ENCODE measurements at regions not wholly inside any gene's neighbourhood (a gene's known extent, or its start where the extent isn't known, plus 50 kb on each side); places are given as distances from the start of the nearest gene placed in this dataset.
A peak's percentile ranks its signal among the peaks of the same experiment; 100 is the strongest.

DNA sequence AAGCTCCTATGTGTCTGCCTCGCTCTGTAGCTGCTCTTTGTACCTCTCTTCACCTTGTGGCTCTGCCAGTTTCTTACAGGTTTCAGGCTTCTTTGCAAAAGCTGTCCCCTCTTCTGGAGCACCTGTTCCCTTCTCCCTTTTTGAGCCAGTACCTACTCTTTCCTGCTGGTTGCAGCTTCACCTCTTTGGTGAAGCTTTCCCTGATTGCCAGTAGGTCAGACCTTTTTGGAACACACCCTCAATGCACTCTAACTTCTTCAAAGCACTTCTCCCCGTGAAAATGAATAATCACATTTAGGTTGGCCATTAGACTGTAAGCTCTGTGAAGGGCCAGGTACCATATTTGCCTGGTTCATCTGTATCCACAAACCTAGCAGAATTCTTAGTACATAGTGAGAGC lies 60.3 kb downstream of the BHLHE40 start:
- Histone ChIP-seq H2AFZ (ENCODE audit: low read depth, low read length) (no peak overlapping the region), H3K4me2 (ENCODE audit: low read length) (no peak overlapping the region), H3K9ac (ENCODE audit: low read length) (no peak overlapping the region), H3K27me3 (ENCODE audit: low read depth, low read length) (peaks cover 12% of the 10 kb centered on the region), H3K27ac (ENCODE audit: low read length) (no peak overlapping the region), H3K79me2 (ENCODE audit: low read length) (no peaks in the 10 kb centered on the region), H3K4me3 (ENCODE audit: low read length) (no peak overlapping the region), H3K9me3 (ENCODE audit: insufficient read depth, low read length) (no peaks in the 10 kb centered on the region), H3K36me3 (replicated peaks; ENCODE audit: low read depth, low read length) (no peaks in the 10 kb centered on the region), H4K20me1 (ENCODE audit: insufficient read depth, low read length) (no peaks in the 10 kb centered on the region), H3K4me1 (ENCODE audit: low read length) (peaks cover 19% of the 10 kb centered on the region; the same call in 1 of the 2 replicates)
- TF ChIP-seq EZH2phosphoT487 (IDR thresholded peaks at IDR 0.05; ENCODE audit: low read depth), result no peak
- TF ChIP-seq, protein P1, sequence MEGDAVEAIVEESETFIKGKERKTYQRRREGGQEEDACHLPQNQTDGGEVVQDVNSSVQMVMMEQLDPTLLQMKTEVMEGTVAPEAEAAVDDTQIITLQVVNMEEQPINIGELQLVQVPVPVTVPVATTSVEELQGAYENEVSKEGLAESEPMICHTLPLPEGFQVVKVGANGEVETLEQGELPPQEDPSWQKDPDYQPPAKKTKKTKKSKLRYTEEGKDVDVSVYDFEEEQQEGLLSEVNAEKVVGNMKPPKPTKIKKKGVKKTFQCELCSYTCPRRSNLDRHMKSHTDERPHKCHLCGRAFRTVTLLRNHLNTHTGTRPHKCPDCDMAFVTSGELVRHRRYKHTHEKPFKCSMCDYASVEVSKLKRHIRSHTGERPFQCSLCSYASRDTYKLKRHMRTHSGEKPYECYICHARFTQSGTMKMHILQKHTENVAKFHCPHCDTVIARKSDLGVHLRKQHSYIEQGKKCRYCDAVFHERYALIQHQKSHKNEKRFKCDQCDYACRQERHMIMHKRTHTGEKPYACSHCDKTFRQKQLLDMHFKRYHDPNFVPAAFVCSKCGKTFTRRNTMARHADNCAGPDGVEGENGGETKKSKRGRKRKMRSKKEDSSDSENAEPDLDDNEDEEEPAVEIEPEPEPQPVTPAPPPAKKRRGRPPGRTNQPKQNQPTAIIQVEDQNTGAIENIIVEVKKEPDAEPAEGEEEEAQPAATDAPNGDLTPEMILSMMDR (IDR thresholded peaks at IDR 0.05; ENCODE audit: low read depth, low read length), result no peak

DNA sequence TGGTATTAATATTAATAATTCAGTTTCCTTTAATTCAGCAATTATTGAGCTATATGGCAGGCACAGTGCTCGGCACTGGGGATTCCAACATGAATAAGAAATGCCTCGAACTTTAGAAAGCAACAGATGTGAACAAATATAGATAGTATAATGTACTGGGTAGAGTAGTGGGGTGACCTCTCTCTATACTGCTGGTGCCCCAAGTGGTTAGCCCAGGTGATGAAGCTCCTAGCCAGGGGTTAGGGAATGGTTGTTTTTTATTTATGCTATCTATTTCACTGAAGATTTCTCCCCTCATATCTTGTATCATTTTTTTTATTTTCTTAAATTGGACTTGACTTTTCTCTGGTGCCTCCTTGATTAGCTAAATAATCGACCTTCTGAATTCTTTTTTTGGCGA lies 62.1 kb downstream of the BHLHE40 start:
- peaks cover 16% of the 10 kb centered on the region; the same call in 1 of the 2 replicates for H3K4me1 ChIP-seq (ENCODE audit: low read length)
- no peak overlapping the region for H3K9ac ChIP-seq (ENCODE audit: low read length)
- H3K27me3 ChIP-seq (ENCODE audit: low read depth, low read length), result peaks cover 10% of the 10 kb centered on the region
- H2AFZ ChIP-seq (ENCODE audit: low read depth, low read length), result no peak overlapping the region
- TF ChIP-seq, protein P1 (IDR thresholded peaks at IDR 0.05; ENCODE audit: low read depth, low read length), result 0 out of 2 replicates have a peak, but pooled peaks have one; percentile 13
- no peak for TF ChIP-seq EZH2phosphoT487 (IDR thresholded peaks at IDR 0.05; ENCODE audit: low read depth)
- no peaks in the 10 kb centered on the region for H3K36me3 ChIP-seq (replicated peaks; ENCODE audit: low read depth, low read length)
- H3K4me2 ChIP-seq (ENCODE audit: low read length), result no peak overlapping the region
- no peak overlapping the region for H3K27ac ChIP-seq (ENCODE audit: low read length)
- H3K9me3 ChIP-seq (ENCODE audit: insufficient read depth, low read length), result no peaks in the 10 kb centered on the region
- no peaks in the 10 kb centered on the region for H4K20me1 ChIP-seq (ENCODE audit: insufficient read depth, low read length)
- H3K79me2 ChIP-seq (ENCODE audit: low read length), result no peaks in the 10 kb centered on the region
- no peak overlapping the region for H3K4me3 ChIP-seq (ENCODE audit: low read length)

DNA sequence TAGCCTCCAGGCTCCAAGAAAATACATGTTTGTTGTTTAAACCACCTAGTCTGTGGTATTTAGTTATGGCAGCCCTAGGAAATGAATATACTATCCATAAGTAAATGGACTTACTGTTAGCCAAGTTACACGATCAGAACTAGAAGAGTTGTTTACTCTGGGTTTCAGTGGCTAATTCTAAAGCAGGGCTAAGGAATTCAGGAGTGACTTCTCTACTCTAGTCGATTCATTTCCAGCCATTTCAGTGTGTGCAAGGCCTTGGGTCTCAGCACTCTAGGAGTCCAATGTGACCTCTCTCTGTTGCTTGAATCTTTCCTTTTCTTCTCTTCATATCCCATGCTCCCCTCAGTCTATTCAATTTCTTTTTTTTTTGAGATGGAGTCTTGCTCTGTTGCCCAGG lies 66.7 kb downstream of the BHLHE40 start:
- Histone ChIP-seq H3K27ac (ENCODE audit: low read length) (no peak overlapping the region), H3K4me2 (ENCODE audit: low read length) (no peak overlapping the region), H3K9me3 (ENCODE audit: insufficient read depth, low read length) (peaks cover 15% of the 10 kb centered on the region; the same call in 1 of the 2 replicates), H3K9ac (ENCODE audit: low read length) (no peak overlapping the region), H3K4me3 (ENCODE audit: low read length) (no peak overlapping the region), H3K36me3 (replicated peaks; ENCODE audit: low read depth, low read length) (peaks cover 3% of the 10 kb centered on the region), H3K4me1 (ENCODE audit: low read length) (no peaks in the 10 kb centered on the region), H3K27me3 (ENCODE audit: low read depth, low read length) (peaks cover 14% of the 10 kb centered on the region), H3K79me2 (ENCODE audit: low read length) (no peaks in the 10 kb centered on the region), H4K20me1 (ENCODE audit: insufficient read depth, low read length) (no peaks in the 10 kb centered on the region), H2AFZ (ENCODE audit: low read depth, low read length) (no peak overlapping the region)
- TF ChIP-seq EZH2phosphoT487 (IDR thresholded peaks at IDR 0.05; ENCODE audit: low read depth), result no peak
- TF ChIP-seq, protein P1 (IDR thresholded peaks at IDR 0.05; ENCODE audit: low read depth, low read length), result no peak

DNA sequence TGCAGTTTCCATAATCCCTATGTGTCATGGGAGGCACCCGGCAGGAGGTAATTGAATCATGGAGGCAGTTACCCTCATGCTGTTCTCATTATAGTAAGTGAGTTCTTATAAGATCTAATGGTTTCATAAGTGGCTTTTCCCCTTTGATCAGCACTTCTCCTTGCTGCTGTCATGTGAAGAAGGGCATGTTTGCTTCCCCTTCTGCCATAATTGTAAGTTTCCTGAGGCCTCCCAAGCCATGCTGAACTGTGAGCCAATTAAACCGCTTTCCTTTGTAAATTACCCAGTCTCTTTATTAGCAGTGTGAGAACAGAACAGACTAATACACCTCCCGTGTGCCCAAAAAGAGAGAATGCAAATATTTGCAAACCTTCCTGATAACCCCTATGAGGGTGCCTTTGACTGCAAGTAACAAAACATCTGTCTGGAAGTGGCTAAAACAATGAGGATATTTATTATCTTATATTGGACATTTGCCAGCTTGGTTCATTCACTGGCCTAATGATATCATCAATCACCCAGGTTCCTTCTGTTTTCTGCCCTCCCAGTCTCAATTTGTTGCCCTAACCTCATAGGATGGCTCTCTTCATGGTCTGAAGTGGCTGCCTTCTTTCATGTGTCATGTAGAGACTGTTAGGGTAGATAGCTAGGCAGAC lies 68.7 kb downstream of the BHLHE40 start:
- Histone ChIP-seq H3K4me2 (ENCODE audit: low read length) (no peak overlapping the region), H3K36me3 (replicated peaks; ENCODE audit: low read depth, low read length) (peaks cover 3% of the 10 kb centered on the region), H3K27me3 (ENCODE audit: low read depth, low read length) (peaks cover 14% of the 10 kb centered on the region), H3K9me3 (ENCODE audit: insufficient read depth, low read length) (peaks cover 15% of the 10 kb centered on the region; the same call in 1 of the 2 replicates), H3K9ac (ENCODE audit: low read length) (no peak overlapping the region), H4K20me1 (ENCODE audit: insufficient read depth, low read length) (no peaks in the 10 kb centered on the region), H3K79me2 (ENCODE audit: low read length) (no peaks in the 10 kb centered on the region), H3K4me3 (ENCODE audit: low read length) (no peak overlapping the region), H3K4me1 (ENCODE audit: low read length) (peaks cover 9% of the 10 kb centered on the region), H3K27ac (ENCODE audit: low read length) (no peak overlapping the region), H2AFZ (ENCODE audit: low read depth, low read length) (no peak overlapping the region)
- TF ChIP-seq, protein P1 (IDR thresholded peaks at IDR 0.05; ENCODE audit: low read depth, low read length), result no peak
- TF ChIP-seq EZH2phosphoT487 (IDR thresholded peaks at IDR 0.05; ENCODE audit: low read depth), result no peak

Measured in OCI-LY3 (cell line).